ENCODE measurements at regions not wholly inside any gene's neighbourhood (a gene's known extent, or its start where the extent isn't known, plus 50 kb on each side); places are given as distances from the start of the nearest gene placed in this dataset.

GRCh38 chr5:142382186-142382585 lies 57.4 kb upstream of the SPRY4 start:
- H3K9me3 ChIP-seq = no peaks in the 10 kb centered on the region
- peaks cover 0 to 8% of the 10 kb centered on the region in 2 donors for H3K4me1 ChIP-seq
- intact Hi-C loops (cut with DNase I; ENCODE audit: low total_unique reads) = no loop called here
- no peaks in the 10 kb centered on the region for H3K27me3 ChIP-seq
- H3K36me3 ChIP-seq = no peaks in the 10 kb centered on the region
- H3K4me3 ChIP-seq = no peak overlapping the region
- no peak overlapping the region for H3K27ac ChIP-seq
- DNase-seq (ENCODE audit: low spot score in 2 of 2) = no peak
- TF ChIP-seq CTCF (IDR thresholded peaks at IDR 0.05) (no peak), POLR2AphosphoS5 (IDR thresholded peaks at IDR 0.05) (no peak), POLR2A (IDR thresholded peaks at IDR 0.05) (no peak)

- Histone ChIP-seq H3K4me1 (no peaks in the 10 kb centered on the region), H3K36me3 (no peaks in the 10 kb centered on the region), H3K27me3 (no peaks in the 10 kb centered on the region), H3K9me3 (no peaks in the 10 kb centered on the region), H3K4me3 (no peak overlapping the region), H3K27ac (no peak overlapping the region)
- intact Hi-C loops (cut with DNase I; ENCODE audit: low total_unique reads) = no loop called here
- TF ChIP-seq CTCF (IDR thresholded peaks at IDR 0.05) (no peak), POLR2A (IDR thresholded peaks at IDR 0.05) (no peak), POLR2AphosphoS5 (IDR thresholded peaks at IDR 0.05) (no peak)
- DNase-seq (ENCODE audit: low spot score in 2 of 2) = no peak
These were observed 54.2 kb upstream of the SPRY4 start for GRCh38 chr5:142378737-142379634.

GRCh38 chr5:142375944-142376411 lies 51.2 kb upstream of the SPRY4 start:
- intact Hi-C loops (cut with DNase I; ENCODE audit: low total_unique reads) = no loop called here
- Histone ChIP-seq H3K4me3 (no peak overlapping the region), H3K4me1 (no peaks in the 10 kb centered on the region), H3K9me3 (no peaks in the 10 kb centered on the region), H3K27ac (no peak overlapping the region), H3K36me3 (no peaks in the 10 kb centered on the region), H3K27me3 (no peaks in the 10 kb centered on the region)
- no peak for TF ChIP-seq POLR2AphosphoS5 (IDR thresholded peaks at IDR 0.05)
- no peak for TF ChIP-seq CTCF (IDR thresholded peaks at IDR 0.05)
- no peak for TF ChIP-seq POLR2A (IDR thresholded peaks at IDR 0.05)
- DNase-seq (ENCODE audit: low spot score in 2 of 2) = no peak
